ENCODE measurements at regions not wholly inside any gene's neighbourhood (a gene's known extent, or its start where the extent isn't known, plus 50 kb on each side); places are given as distances from the start of the nearest gene placed in this dataset.

GRCh38 chr18:73023975-73024374 is 156.2 kb upstream of the NETO1 start:
- H3K9ac ChIP-seq (ENCODE audit: low read length): no peak overlapping the region
- H2AFZ ChIP-seq (ENCODE audit: low read depth, low read length): peak overlapping the region; percentile 3; the same call in 1 of the 2 replicates
- H3K27me3 ChIP-seq (ENCODE audit: low read depth, low read length): no peaks in the 10 kb centered on the region

DNA sequence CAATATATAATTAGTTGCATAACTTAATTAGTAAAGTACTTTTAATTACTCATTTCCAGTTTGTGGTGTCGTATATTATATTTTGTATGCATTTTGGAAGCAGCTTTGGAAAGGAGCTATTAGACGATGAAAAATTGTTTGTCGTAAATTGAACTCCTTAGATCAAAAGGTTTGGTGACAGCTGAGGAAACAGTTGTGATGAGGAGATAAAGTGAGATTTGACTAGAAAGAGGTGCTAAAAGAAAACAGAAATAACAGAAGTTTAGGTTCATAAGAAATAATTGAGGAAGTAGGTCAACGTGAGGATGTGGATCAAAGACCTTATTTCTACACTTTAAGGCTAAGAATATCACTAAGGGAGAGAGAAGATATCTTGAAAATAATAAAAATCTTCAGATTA is 141.9 kb upstream of the NETO1 start:
- TF ChIP-seq, protein P1, sequence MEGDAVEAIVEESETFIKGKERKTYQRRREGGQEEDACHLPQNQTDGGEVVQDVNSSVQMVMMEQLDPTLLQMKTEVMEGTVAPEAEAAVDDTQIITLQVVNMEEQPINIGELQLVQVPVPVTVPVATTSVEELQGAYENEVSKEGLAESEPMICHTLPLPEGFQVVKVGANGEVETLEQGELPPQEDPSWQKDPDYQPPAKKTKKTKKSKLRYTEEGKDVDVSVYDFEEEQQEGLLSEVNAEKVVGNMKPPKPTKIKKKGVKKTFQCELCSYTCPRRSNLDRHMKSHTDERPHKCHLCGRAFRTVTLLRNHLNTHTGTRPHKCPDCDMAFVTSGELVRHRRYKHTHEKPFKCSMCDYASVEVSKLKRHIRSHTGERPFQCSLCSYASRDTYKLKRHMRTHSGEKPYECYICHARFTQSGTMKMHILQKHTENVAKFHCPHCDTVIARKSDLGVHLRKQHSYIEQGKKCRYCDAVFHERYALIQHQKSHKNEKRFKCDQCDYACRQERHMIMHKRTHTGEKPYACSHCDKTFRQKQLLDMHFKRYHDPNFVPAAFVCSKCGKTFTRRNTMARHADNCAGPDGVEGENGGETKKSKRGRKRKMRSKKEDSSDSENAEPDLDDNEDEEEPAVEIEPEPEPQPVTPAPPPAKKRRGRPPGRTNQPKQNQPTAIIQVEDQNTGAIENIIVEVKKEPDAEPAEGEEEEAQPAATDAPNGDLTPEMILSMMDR (IDR thresholded peaks at IDR 0.05; ENCODE audit: low read depth, low read length): no peak
- no peak for TF ChIP-seq EZH2phosphoT487 (IDR thresholded peaks at IDR 0.05; ENCODE audit: low read depth)
- Histone ChIP-seq H3K27ac (ENCODE audit: low read length) (no peak overlapping the region), H4K20me1 (ENCODE audit: insufficient read depth, low read length) (no peaks in the 10 kb centered on the region), H3K4me3 (ENCODE audit: low read length) (no peak overlapping the region), H3K36me3 (replicated peaks; ENCODE audit: low read depth, low read length) (no peaks in the 10 kb centered on the region), H3K27me3 (ENCODE audit: low read depth, low read length) (no peaks in the 10 kb centered on the region), H3K9ac (ENCODE audit: low read length) (no peak overlapping the region), H2AFZ (ENCODE audit: low read depth, low read length) (no peak overlapping the region), H3K79me2 (ENCODE audit: low read length) (no peaks in the 10 kb centered on the region), H3K4me1 (ENCODE audit: low read length) (peaks cover 9% of the 10 kb centered on the region), H3K9me3 (ENCODE audit: insufficient read depth, low read length) (peaks cover 3% of the 10 kb centered on the region; the same call in 1 of the 2 replicates), H3K4me2 (ENCODE audit: low read length) (no peak overlapping the region)

More at GRCh38 chr18:73023975-73024374, 156.2 kb upstream of the NETO1 start:
- TF ChIP-seq, protein P1 (IDR thresholded peaks at IDR 0.05; ENCODE audit: low read depth, low read length): no peak
- no peak for TF ChIP-seq EZH2phosphoT487 (IDR thresholded peaks at IDR 0.05; ENCODE audit: low read depth)
- no peaks in the 10 kb centered on the region for H3K4me1 ChIP-seq (ENCODE audit: low read length)
- H3K4me2 ChIP-seq (ENCODE audit: low read length): no peak overlapping the region
- H4K20me1 ChIP-seq (ENCODE audit: insufficient read depth, low read length): no peaks in the 10 kb centered on the region
- H3K36me3 ChIP-seq (replicated peaks; ENCODE audit: low read depth, low read length): no peaks in the 10 kb centered on the region
- H3K27ac ChIP-seq (ENCODE audit: low read length): no peak overlapping the region
- H3K79me2 ChIP-seq (ENCODE audit: low read length): no peaks in the 10 kb centered on the region
- no peak overlapping the region for H3K4me3 ChIP-seq (ENCODE audit: low read length)
- no peaks in the 10 kb centered on the region for H3K9me3 ChIP-seq (ENCODE audit: insufficient read depth, low read length)

- no peak for TF ChIP-seq EZH2phosphoT487 (IDR thresholded peaks at IDR 0.05; ENCODE audit: low read depth)
- TF ChIP-seq, protein P1 (IDR thresholded peaks at IDR 0.05; ENCODE audit: low read depth, low read length): no peak
- Histone ChIP-seq H3K27ac (ENCODE audit: low read length) (no peak overlapping the region), H3K79me2 (ENCODE audit: low read length) (no peaks in the 10 kb centered on the region), H2AFZ (ENCODE audit: low read depth, low read length) (no peak overlapping the region), H3K9me3 (ENCODE audit: insufficient read depth, low read length) (peaks cover 3% of the 10 kb centered on the region; the same call in 1 of the 2 replicates), H3K4me2 (ENCODE audit: low read length) (peak overlapping the region; percentile 43; the same call in 1 of the 2 replicates), H3K27me3 (ENCODE audit: low read depth, low read length) (no peaks in the 10 kb centered on the region), H3K36me3 (replicated peaks; ENCODE audit: low read depth, low read length) (no peaks in the 10 kb centered on the region), H3K4me1 (ENCODE audit: low read length) (peaks cover 9% of the 10 kb centered on the region), H4K20me1 (ENCODE audit: insufficient read depth, low read length) (no peaks in the 10 kb centered on the region), H3K4me3 (ENCODE audit: low read length) (no peak overlapping the region), H3K9ac (ENCODE audit: low read length) (no peak overlapping the region)
These were observed 140.1 kb upstream of the NETO1 start for GRCh38 chr18:73007915-73008308.

DNA sequence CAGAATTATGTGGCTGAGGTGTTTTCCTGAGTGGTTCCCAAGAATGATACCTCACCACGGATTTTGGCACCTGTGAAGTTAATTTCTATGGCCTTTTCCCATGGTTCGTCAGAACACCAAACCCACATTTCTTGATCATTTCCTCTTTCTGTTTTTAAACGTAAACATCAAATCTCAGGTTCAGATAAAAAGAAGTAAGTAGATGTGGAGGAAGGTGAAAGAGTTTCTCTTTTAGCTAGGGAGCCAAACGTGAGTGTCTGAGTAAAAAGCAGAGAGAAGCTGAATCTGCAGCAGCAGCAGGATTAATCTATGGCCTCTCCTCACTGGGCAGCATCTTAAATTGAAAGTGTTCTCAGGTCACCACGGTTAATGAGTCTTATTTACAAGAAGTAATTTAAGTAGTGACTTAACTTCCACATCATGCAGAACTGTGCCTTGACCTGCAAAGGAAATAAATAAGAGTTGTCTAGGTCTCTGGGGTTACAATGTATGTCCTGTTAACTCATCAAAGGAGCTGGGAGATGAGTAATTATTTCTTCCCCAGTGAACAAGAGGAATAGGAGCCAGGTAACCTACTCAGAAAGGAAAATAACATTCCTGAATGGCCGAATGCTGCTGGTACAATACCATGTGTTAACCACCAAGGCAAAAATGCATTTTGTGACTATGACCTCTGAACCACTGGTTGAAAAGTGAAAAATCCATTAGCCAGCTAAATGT is 139.6 kb upstream of the NETO1 start:
- Histone ChIP-seq H3K9ac (ENCODE audit: low read length) (no peak overlapping the region), H3K27ac (ENCODE audit: low read length) (0 out of 2 replicates have a peak overlapping the region, but pooled peaks have one; percentile 4), H3K79me2 (ENCODE audit: low read length) (no peaks in the 10 kb centered on the region), H3K4me3 (ENCODE audit: low read length) (peak overlapping the region; percentile 5), H3K27me3 (ENCODE audit: low read depth, low read length) (no peaks in the 10 kb centered on the region), H2AFZ (ENCODE audit: low read depth, low read length) (no peak overlapping the region), H3K4me2 (ENCODE audit: low read length) (peak overlapping the region; percentile 43), H3K9me3 (ENCODE audit: insufficient read depth, low read length) (peaks cover 3% of the 10 kb centered on the region; the same call in 1 of the 2 replicates), H3K36me3 (replicated peaks; ENCODE audit: low read depth, low read length) (no peaks in the 10 kb centered on the region), H3K4me1 (ENCODE audit: low read length) (peaks cover 9% of the 10 kb centered on the region), H4K20me1 (ENCODE audit: insufficient read depth, low read length) (no peaks in the 10 kb centered on the region)
- no peak for TF ChIP-seq EZH2phosphoT487 (IDR thresholded peaks at IDR 0.05; ENCODE audit: low read depth)
- TF ChIP-seq, protein P1 (IDR thresholded peaks at IDR 0.05; ENCODE audit: low read depth, low read length): no peak

All from OCI-LY3 (cell line).